Stimulated activated CD4-positive, alpha-beta T cell treated with anti-CD3 and anti-CD28 coated beads, Interleukin-15, amount 100 ng/mL, for 48 hours (primary cell): ENCODE measurements at regions not wholly inside any gene's neighbourhood (a gene's known extent, or its start where the extent isn't known, plus 50 kb on each side); places are given as distances from the start of the nearest gene placed in this dataset.

ENCODE experiments used
- DNase-seq, 2 donors: peaks; one replicate each; pipeline ENCODE4 v3.0.0-alpha.2; 2020; ENCODE audit warnings: low read depth in 2 of 2

DNA sequence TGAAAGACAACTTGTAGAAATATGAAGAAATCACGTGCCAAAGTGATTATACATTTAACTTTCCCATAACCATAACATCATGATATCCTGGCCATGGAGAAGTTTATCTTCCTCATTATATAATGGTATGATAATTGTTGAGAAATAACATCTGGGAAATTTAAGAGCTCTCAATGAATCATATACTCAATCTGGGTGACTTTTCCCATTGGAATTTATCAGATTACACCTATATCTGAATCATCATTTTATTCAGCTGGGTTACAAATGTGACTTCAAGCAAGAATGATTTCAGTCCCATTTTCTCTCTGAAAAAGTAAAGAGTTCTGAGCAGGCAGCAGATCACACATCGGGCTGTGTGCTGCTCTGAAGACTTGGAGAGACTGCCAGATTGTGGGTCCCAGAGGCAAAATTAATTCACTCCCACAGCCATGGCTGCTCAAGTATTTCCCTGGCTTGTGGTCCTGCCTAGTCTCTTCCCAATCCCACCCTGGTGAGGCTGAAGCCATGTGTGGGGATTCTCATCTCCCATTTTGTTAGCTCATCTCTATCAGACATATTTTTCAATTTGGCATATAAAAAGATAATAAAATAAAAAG is 278.0 kb downstream of the MRPL39 start:
- no peak for DNase-seq

DNA sequence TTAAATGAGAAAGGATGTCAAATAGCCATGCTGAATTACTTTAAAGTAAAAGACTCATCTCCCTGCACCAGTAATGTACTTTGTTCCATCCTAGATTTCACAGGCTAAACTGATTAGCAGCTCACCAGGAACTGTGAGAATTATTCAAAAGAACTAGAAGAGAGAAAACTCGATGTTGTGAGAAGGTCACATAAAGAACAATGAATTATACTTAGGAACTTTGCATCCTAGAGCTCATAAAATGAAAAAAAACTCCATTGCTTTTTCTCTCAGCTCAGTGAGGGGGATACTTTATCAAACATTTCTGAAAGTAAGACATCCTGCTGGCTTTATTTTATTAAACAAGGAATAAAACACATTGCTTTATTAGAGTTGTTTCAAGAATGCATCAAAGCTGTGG is 278.5 kb downstream of the MRPL39 start:
- no peak for DNase-seq

DNA sequence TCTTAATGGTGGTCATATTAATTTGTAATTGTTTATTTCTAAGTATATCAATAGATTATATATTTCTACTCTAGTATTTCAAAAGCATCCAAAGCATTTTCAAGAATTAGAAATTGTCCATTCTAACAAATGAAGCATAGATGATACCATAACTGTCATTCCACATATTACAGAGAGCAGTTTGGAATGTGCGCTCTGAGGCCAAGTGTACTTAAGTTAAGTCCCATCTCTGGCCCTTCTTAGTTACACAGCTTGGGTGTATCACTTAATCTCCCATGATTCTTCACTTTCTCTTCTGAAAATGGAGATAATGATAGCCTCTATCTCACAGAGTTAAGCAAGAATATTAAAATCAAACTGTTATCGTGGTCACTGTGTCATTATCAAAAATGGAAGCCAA is 281.1 kb downstream of the MRPL39 start:
- no peak for DNase-seq

DNA sequence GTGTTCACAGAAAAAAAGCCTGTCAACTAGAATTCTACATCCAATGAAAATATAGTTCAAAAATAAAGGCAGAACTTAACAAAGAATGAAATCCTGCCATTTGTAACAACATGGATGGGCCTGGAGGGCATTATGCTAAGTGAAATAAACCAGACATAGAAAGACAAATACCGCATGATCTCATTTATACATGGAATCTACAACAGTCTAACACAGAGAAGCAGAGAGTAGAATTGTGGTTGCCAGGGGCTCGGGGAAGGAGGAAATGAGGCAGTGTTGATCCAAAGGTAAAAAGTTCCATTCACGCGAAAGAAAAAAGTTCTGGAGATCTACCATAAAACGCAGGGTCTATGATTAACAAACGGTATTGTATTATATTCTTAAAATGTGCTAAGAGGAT is 282.6 kb downstream of the MRPL39 start:
- no peak for DNase-seq

DNA sequence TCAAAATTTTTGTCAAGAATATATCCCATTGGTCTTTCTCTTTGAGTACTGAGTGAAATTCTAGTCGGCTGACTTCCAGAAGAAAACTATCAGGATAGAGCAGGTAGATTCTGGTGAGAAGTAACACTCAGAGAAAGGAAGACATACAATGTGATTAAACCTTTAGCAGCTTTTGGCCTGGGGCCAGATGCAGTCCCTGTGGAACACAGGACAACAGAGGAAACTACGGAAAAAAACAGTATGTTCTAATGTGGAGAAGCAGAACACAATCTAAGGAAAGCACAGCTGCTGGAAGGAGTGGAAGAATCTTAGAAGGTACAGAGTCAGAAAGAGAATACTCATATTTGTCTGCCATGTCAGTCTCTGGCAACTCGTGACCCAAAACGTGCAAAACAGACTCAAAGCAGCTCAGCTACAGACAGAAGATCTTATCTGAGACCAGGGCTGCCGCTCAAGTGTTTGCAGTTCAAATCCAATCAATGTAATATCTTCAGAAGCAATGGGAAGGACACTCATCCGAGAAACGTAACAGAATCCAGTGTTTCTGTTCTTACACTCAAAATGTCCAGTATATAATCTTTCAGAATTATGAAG is 283.8 kb downstream of the MRPL39 start:
- DNase-seq, result no peak

DNA sequence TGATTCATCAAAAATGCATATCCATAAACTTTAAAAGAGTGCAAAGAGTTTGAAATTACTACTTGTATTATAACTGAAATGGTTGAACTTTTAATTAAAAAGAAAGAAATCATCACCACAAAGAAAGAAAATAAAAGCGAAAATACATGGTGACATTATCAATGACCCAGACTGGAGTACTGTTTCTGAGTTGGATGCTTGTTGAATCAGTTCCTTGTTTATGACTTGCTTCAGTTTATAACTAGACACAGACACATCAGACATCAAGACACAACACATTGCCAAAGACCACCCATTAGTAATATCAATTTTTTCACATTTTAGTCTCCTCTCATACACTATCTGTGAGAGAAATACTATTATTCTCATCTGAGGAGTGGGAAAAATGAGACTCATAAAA is 293.0 kb downstream of the MRPL39 start:
- no peak for DNase-seq

DNA sequence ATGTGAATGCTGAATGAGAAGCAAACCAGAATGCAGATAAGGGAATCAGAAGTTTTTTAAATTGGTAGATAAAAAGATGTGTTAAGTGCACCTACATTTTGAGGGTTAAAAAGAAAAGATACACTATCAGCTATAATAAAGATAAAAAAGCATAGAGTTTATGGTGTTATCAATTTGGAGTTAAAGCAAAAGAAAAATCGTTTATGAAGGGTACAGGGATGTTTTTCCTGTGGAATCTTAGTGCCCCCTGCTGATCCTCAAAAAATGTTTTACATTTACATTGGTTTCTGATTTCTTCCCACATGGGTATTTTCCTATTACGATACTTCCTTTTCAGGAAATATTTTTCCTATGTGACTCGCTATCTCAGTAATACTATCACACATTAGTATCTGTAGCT is 293.5 kb downstream of the MRPL39 start:
- DNase-seq, result no peak

DNA sequence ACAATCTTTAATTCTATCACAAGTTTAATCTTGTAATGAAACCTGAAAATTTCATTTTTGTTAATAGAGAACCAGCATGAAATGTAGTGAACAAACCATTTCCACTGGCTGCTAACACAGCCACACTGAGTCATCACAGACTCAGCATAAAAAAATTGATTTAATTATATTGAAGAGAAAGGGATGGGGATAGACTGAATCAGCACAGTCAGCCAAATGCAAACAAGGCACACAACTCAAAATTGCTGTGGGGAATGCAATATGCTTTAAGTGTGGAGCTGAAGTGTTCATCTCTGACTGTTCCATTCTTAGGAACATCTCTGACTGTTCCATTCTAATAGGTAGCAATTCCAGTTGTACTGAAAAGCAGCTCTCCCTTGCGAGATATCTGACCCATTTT is 299.8 kb downstream of the MRPL39 start:
- DNase-seq, result no peak

DNA sequence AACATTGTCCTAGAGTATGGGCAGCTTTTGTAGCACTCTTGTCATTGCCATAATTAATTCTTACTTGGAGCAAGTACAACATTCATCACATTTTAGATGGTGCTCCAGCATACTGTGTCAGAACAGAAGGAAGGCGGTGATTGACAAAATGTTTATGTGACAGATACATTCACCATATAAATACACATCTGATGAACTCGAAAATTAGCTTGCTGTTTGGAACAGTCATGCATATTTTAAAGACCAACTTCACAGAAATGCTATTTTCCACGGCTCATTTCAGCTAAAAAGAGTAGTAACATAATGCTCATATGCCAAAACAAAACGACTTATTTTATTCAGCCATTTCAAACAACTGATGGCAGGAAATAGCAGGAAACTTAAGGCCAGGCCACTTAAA is 302.7 kb downstream of the MRPL39 start:
- no peak for DNase-seq

DNA sequence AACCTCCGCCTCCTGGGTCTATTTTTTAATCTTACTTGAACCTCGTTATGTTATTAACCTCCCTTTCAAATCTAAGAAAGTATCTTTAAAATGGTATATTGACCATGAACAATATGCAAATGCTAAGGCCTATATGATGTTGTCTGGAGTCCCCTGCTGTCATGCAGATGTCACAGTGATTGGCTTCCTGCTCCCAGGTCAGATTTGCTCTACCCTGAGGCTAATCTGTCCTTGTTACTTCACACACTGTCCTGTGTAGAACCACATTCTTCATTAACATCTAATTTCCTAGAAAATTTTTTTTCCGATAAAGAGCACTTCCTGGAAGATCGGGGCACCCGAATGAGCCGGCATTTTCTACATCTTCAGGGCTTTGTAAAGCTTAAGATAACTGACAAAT is 306.6 kb downstream of the MRPL39 start:
- DNase-seq, result no peak

DNA sequence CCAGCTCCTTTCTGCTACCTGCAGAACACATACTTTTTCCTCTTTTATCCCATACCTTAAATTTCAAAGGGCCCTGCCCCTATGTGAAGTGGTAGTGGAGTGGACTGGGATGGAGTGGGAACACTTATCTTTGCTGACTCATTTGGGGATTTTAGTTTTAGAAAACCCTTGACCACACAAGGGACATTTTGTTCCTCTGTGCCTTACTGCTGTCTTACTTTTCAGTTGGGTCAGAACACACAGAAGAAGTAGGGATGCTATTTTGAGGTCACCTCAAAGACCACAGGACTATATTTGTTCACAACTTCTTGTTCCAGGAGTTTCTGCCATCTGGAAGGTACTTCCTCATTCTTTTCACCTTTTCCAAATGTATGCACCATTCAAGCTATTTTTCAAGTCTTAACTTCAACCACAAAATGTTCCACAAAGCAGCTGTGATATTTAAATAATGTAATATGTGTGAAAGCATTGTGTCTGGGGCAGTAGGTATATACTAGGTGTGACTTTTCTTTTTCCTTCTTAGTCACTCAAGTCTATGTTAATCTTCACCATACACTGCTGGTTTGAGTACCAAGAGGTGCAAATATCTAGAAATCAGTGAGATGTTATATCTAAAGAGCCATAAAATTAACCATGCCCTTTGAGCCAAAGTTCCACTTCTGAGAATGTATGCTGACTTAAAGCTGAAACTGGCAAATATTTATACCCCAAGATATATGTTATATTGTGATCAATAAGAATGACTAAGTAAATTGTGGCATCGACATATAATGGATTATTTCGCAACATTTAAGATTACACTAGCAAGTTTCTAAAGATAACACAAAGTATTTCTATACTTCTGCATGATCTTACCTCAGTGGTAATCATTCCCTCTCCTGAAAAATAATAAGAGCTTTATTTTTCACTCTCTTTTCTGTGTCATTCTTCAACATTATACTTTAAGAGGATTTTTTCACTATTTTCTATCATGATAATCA is 308.5 kb downstream of the MRPL39 start:
- no peak for DNase-seq

DNA sequence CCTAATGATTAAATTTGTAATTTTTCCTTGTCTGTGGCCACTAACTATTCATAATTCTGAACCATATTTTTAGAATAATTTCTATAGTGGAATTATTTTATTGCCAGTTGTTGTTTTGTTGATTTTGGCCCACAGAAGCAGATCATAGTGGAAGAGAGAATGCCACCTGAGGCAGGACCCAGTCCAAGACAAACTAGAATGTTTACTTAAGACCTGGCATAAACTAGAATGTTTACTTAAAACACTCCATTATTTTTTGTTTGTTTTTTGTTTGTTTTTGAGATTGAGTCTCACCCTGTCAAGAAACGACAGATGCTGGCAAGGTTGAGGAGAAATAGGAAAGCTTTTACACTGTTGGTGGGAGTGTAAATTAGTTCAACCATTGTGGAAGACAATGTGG is 310.2 kb downstream of the MRPL39 start:
- DNase-seq, result no peak

DNA sequence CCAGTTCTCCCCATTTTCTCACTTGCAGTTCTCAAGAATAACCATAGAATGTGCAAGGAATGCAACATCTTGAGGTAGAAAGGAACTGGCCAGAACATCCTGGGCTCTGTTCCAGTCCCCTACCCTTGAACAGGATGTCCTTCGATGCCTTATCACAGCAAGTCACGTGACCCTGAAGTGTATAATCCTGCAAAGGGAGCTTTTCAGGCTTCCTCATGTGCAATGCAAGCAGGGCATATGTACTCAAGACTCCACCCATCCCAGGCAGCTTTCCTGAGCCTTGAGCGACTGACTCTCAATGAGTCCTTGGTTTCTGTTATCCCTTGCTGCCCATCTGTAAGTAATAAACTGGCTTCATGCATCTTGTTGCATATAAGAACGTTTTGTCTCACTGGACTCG is 311.0 kb downstream of the MRPL39 start:
- no peak for DNase-seq

DNA sequence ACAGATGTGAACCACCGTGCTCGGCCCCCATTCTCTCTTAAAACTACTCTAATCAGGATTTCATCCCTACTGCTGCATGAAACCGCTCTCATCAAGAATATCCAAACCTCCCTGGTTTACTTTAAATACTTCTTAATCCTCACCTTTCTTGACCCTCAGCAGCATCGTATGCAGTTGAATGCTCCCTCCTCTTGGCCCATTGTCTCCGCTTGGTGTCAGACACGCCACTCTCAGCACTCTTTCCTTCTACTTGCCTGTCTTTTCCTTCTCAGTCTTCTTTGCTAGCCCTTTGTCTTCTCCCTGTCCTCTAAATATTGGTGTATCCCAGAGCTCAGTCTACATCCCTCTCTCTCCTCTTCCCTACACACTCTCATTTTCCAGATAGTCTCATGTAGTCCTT is 314.9 kb downstream of the MRPL39 start:
- no peak for DNase-seq

DNA sequence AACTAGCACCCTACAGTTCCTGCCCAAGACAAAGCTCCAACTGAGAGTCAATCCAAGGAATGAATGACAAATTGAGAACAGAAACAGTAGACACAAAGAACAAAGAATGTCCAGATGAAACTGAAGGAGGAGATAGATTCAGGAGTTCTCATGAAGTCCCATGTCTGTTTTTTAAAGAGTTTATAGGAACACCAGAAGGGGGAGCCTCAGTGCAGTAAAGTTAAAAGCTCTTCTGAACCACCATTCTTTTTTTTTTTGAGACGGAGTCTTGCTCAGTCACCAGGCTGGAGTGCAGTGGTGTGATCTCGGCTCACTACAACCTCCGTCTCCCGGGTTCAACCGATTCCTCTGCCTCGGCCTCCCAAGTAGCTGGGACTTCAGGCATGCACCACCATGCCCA is 323.6 kb downstream of the MRPL39 start:
- DNase-seq, result no peak

DNA sequence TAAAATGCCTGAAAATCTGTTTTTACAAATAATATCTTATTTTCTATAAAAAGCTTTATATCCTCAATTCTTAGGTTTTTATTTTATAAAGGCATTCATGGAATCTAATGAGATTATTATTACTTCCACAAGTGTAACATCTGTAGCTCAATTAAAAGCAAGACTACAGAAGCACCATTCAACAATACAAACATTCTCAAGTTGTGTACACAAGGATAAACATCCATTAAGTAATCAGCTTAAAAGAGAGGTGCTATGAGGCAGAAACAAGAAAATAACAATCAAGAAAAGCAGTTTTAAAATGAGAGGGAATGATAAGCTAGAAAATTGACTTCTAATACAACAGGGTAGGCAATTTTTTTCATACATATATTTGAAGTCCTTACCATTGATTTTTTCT is 326.1 kb downstream of the MRPL39 start:
- no peak for DNase-seq

DNA sequence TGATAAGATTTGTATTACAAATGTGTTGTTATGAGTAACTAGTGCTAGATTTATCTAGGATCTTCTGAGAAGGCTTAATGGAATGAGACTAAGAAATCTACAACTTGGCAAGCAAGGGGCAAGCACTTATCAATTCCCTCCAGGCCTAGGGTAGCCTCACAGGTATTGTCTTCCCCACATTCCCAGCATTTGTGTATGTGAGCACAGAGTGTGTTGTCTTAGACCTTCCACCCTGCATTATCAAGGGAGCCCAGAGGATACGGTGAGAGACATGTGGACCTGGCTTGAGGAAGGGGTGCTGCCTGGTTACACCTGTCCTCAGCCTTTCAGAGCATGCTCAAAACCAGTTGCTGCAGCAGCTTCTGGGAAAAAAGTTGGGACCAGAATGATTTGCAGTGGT is 327.2 kb downstream of the MRPL39 start:
- no peak for DNase-seq

DNA sequence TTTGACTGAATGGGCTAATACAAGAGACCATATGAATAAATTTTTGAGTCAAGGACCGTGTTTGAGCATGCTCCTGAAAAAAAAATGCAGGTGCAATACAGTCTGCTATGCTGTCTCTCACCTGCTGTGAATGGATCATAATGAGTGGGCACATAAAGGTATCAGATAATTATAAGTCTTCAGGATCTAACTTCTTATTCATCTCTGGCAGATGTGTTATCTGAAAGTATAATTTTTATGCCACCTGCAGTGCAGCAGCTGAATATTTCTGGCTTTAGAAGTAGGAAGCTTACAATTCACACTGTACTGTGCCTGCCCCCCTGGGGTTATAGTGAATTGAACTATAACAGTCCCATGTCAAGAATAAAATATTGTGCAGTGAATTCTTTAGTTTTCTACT is 333.3 kb downstream of the MRPL39 start:
- no peak for DNase-seq

DNA sequence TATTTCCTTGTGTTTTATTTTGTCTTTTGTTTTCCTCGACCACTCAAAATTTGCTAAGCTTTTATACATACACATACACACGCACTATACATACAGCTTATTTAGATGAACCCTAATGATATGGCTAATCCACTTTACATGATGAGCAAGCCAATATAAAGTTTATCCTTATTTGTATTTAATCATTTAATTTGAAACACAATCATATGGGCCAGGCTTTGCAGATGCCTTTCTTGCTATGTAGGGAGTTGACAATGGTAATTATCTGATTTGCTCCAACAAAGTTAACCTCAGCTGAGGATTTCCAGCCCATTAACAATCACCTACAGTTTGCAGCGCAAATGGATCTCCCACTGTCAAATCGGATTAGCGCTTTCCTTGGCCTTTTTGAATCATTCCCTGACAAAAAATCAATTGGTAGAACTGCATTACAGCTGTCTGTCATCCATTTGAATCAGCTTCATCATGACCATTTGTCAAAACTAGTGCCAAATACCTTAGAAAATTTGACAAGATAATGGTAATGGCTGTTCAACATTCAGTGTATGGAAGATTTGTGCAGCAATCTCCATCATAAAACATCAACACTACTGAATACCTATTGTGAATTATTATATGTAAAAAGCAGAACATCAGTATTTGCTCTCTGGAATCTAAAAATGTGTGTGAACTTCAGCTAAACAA is 352.6 kb downstream of the MRPL39 start:
- no peak for DNase-seq

DNA sequence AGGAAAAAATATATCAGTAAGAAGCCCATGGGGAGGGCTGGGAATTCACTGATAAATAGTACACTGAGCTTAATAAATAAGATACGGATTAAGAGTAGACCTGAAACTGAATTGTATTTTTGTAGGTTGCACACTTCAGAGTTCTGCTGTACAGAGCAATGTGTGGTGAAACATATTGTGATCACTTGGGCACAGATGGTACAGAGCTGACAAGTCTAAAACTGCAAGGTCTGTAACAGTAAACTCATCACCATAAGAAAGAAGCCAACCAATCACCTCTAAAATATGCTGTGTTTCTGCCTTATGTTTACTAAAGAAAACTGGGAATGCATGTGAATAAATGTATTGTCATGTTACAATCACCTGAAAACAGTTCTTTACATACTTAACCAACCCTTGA is 360.7 kb downstream of the MRPL39 start:
- DNase-seq, result no peak

DNA sequence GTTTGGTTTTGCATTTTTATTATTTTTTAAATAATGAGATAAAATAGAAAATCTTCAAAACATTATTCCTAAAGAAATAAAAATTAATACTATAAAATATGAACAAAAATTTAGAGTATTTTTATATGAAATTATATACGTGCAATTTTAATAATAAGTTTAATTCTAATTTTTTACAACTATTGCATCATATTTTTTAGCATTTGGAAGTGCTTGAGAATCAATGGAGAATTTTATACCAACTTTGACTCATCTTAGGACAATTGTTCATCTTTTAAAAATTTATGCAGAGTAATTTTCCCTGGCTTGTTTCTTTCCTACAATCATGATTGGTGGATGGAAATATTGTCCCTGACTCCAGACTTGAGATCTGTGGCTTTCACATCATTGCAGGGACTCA is 362.5 kb downstream of the MRPL39 start:
- DNase-seq, result no peak

DNA sequence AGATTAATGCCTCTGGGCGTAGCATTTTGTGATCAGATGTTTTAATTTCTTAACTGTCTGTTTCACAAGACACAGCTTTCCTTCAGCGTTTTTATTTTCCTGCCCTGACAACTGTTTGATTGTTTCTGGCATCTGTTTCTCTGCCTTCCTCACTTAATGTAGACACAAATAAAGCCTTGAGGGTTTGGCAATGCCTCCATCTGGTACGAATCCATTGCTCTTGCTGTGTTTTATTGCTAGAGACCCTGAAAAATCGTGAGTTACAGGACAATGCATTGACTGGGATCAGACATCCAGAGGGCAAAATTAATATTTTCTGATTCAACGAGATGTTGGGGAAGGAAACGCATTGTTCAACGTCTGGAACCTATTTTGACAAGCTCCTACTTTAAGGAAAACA is 363.5 kb downstream of the MRPL39 start:
- DNase-seq, result no peak

DNA sequence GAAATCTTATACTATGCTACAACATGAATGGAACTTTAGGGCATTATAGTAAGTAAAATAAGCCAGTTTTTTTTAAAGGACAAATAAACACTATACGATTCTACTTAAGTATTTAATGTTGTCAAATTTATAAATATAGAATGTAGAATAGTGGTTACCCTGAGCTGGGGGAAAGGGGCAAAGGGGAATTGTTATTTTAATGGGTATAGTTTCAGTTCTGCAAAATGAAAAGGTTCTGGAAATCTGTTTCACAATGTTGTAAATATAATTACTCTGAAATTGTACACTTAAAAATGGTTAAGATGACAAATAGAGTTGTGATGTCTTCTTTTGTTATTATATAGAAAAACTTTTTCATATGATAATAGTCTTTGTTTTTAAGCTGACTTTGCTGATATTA is 366.3 kb downstream of the MRPL39 start:
- no peak for DNase-seq
